Prostate gland (tissue), 2 donors: ENCODE measurements at regions not wholly inside any gene's neighbourhood (a gene's known extent, or its start where the extent isn't known, plus 50 kb on each side); places are given as distances from the start of the nearest gene placed in this dataset.

Experiments used
- CTCF ChIP-seq, 4 experiments: fragments of 200-600 bp in 2 of 4; fragments of 450-650 bp in 2 of 4; sonication (generic) in 2 of 4; IDR thresholded peaks; 1 replicate in 3 of 4; 2 replicates in 1 of 4; pipeline ENCODE4 v1.5.1; 2016 to 2019; ENCODE audit warnings: antibody characterized with exemption in 4 of 4, mild to moderate bottlenecking in 2 of 4, moderate library complexity in 2 of 4
- POLR2A ChIP-seq: fragments of 450-650 bp; IDR thresholded peaks from one replicate; pipeline ENCODE4 v1.6.1; 2016; ENCODE audit warnings: antibody characterized with exemption, mild to moderate bottlenecking

- TF ChIP-seq CTCF (IDR thresholded peaks at IDR 0.05), result no peak
- TF ChIP-seq POLR2A, result no peak
These were observed 144.1 kb upstream of the NCKAP5 start for GRCh38 chr2:133712369-133712768.
